MCF 10A (cell line): ENCODE measurements at regions not wholly inside any gene's neighbourhood (a gene's known extent, or its start where the extent isn't known, plus 50 kb on each side); places are given as distances from the start of the nearest gene placed in this dataset.
A peak's percentile ranks its signal among the peaks of the same experiment; 100 is the strongest.

ENCODE experiments used
- BruUV-seq: library from RNA; stranded (reverse); fragments of 400-500 nt; replicated peaks from 2 replicates; lab custom pipeline; 2021; lab: Mats Ljungman, UMichigan
- CTCF ChIA-PET: fragments of 300-600 bp; sonication (Branson Sonifier 250); formaldehyde crosslinking; extraction: SDS; loops from one replicate; lab custom pipeline; 2021; ENCODE audit warnings: antibody characterized with exemption, inconsistent platforms; lab: Yijun Ruan, JAX
- POLR2A ChIA-PET: fragments of 300-600, 350-650 bp; sonication (Branson Sonifier 250); formaldehyde crosslinking; extraction: SDS; loops from one replicate; lab custom pipeline; 2020; ENCODE audit warnings: antibody characterized with exemption, inconsistent platforms; lab: Yijun Ruan, JAX
- DNase-seq: peaks from one replicate; pipeline ENCODE4 v3.0.0-alpha.2; 2018; ENCODE audit not compliant: unreplicated experiment
- H3K27ac Mint-ChIP-seq: one replicate; pipeline ENCODE4 v1.8.0; 2022; ENCODE audit warnings: mild to moderate bottlenecking, low read depth, mixed read lengths; ENCODE audit not compliant: unreplicated experiment
- H3K27me3 Mint-ChIP-seq: one replicate; pipeline ENCODE4 v1.8.0; 2022; ENCODE audit warnings: mixed read lengths; ENCODE audit not compliant: insufficient read depth, unreplicated experiment
- H3K36me3 Mint-ChIP-seq: one replicate; pipeline ENCODE4 v1.8.0; 2022; ENCODE audit warnings: mild to moderate bottlenecking, moderate library complexity, mixed read lengths; ENCODE audit not compliant: insufficient read depth, unreplicated experiment
- H3K4me1 Mint-ChIP-seq: one replicate; pipeline ENCODE4 v1.8.0; 2022; ENCODE audit warnings: mixed read lengths; ENCODE audit not compliant: insufficient read depth, unreplicated experiment
- H3K4me3 Mint-ChIP-seq: one replicate; pipeline ENCODE4 v1.8.0; 2022; ENCODE audit warnings: mild to moderate bottlenecking, moderate library complexity, mixed read lengths; ENCODE audit not compliant: unreplicated experiment
- H3K9me3 Mint-ChIP-seq: one replicate; pipeline ENCODE4 v1.8.0; 2022; ENCODE audit warnings: mixed read lengths; ENCODE audit not compliant: unreplicated experiment
- CTCF ChIP-seq: fragments of 200-600 bp; IDR thresholded peaks from one replicate; pipeline ENCODE4 v1.8.0; 2022; ENCODE audit warnings: antibody characterized with exemption, mild to moderate bottlenecking; ENCODE audit not compliant: unreplicated experiment
- intact Hi-C: fragments of 100-400 bp; cut with micrococcal nuclease; formaldehyde crosslinking; loops from 2 replicates; pipeline ENCODE4 v1.14.1; 2022

- ChIA-PET CTCF (no interaction called here), POLR2A (no interaction called here)
- DNase-seq: no peak
Observed at GRCh38 chr20:52852714-52853113, 119.4 kb upstream of the TSHZ2 start.

GRCh38 chr20:52847731-52848359 is 124.3 kb upstream of the TSHZ2 start:
- H3K36me3 Mint-ChIP-seq: no peaks in the 10 kb centered on the region
- no TSS peak for BruUV-seq
- H3K4me1 Mint-ChIP-seq: peaks cover 11% of the 10 kb centered on the region
- ChIA-PET POLR2A (interaction anchor here (0.5 to 1.5 kb wide), 2 partner anchors 10 to 116 kb away, joined by 3 read pairs; no protein-coding TSS in a partner anchor), CTCF (interaction anchor here (0.5 to 2.5 kb wide), 7 partner anchors 9 to 1833 kb away, joined by 3 to 14 read pairs (median 3); no protein-coding TSS in a partner anchor)
- intact Hi-C loops: loop anchor here (1.0 kb wide), 1 partner anchor 376 kb away; no protein-coding TSS in a partner anchor
- no peak for TF ChIP-seq CTCF
- H3K9me3 Mint-ChIP-seq: no peaks in the 10 kb centered on the region
- peak overlapping the region; percentile 8 for H3K27ac Mint-ChIP-seq
- no peak for DNase-seq
- no peak overlapping the region for H3K4me3 Mint-ChIP-seq
- H3K27me3 Mint-ChIP-seq: no peaks in the 10 kb centered on the region

More at GRCh38 chr20:52852714-52853113, 119.4 kb upstream of the TSHZ2 start:
- Mint-ChIP-seq H3K27ac (no peak overlapping the region), H3K9me3 (no peaks in the 10 kb centered on the region), H3K36me3 (no peaks in the 10 kb centered on the region), H3K4me1 (no peaks in the 10 kb centered on the region), H3K4me3 (no peak overlapping the region), H3K27me3 (no peaks in the 10 kb centered on the region)
- intact Hi-C loops: loop anchor here (10.0 kb wide), 1 partner anchor 122 kb away; the partner anchor contains the start of gene TSHZ2
- TF ChIP-seq CTCF: no peak
- no TSS peak for BruUV-seq

GRCh38 chr20:52847029-52847660 is 125.0 kb upstream of the TSHZ2 start:
- intact Hi-C loops: loop anchor here (1.0 kb wide), 1 partner anchor 377 kb away; no protein-coding TSS in a partner anchor
- POLR2A ChIA-PET: interaction anchor here (0.5 to 1.5 kb wide), 3 partner anchors 10 to 1069 kb away, joined by 3 read pairs; no protein-coding TSS in a partner anchor
- no peaks in the 10 kb centered on the region for H3K36me3 Mint-ChIP-seq
- no peak overlapping the region for H3K4me3 Mint-ChIP-seq
- H3K27ac Mint-ChIP-seq: peak overlapping the region; percentile 8
- no TSS peak for BruUV-seq
- TF ChIP-seq CTCF: no peak
- H3K4me1 Mint-ChIP-seq: peaks cover 11% of the 10 kb centered on the region
- H3K27me3 Mint-ChIP-seq: no peaks in the 10 kb centered on the region
- CTCF ChIA-PET: interaction anchor here (0.7 to 2.5 kb wide), 4 partner anchors 9 to 1834 kb away, joined by 3 to 14 read pairs (median 3); no protein-coding TSS in a partner anchor
- peak; percentile 60 for DNase-seq
- H3K9me3 Mint-ChIP-seq: no peaks in the 10 kb centered on the region

GRCh38 chr20:52845044-52845443 is 127.1 kb upstream of the TSHZ2 start:
- BruUV-seq: no TSS peak
- CTCF ChIA-PET: no interaction called here
- Mint-ChIP-seq H3K4me1 (peaks cover 11% of the 10 kb centered on the region), H3K9me3 (no peaks in the 10 kb centered on the region), H3K36me3 (no peaks in the 10 kb centered on the region), H3K4me3 (no peak overlapping the region), H3K27me3 (no peaks in the 10 kb centered on the region), H3K27ac (no peak overlapping the region)
- POLR2A ChIA-PET: no interaction called here
- intact Hi-C loops: no loop called here
- no peak for TF ChIP-seq CTCF
- DNase-seq: no peak
